Activated B cell treated with CpG ODN at 0.5 μM for 24 hours (primary cell): ENCODE measurements at regions not wholly inside any gene's neighbourhood (a gene's known extent, or its start where the extent isn't known, plus 50 kb on each side); places are given as distances from the start of the nearest gene placed in this dataset.

ENCODE experiments used
- ATAC-seq: fragments of 200-7000 bp; cut with Tn5 transposase; one replicate; pipeline ENCODE4 v1.10.0; 2021; ENCODE audit warnings: low read depth, mild to moderate bottlenecking, moderate library complexity
- CTCF ChIA-PET: fragments of 350-600 bp; sonication (Branson Sonifier 250); formaldehyde crosslinking; loops from one replicate; lab custom pipeline; 2021; ENCODE audit warnings: antibody characterized with exemption; lab: Charles Lee
- POLR2A ChIA-PET: fragments of 350-600 bp; sonication (Branson Sonifier 250); formaldehyde crosslinking; loops from one replicate; lab custom pipeline; 2021; ENCODE audit warnings: antibody characterized with exemption; lab: Charles Lee
- DNase-seq: peaks from one replicate; pipeline ENCODE4 v3.0.0; 2022
- H3K27ac Mint-ChIP-seq: one replicate; pipeline ENCODE4 v1.8.0; 2020; ENCODE audit warnings: mixed read lengths
- H3K27me3 Mint-ChIP-seq: one replicate; pipeline ENCODE4 v1.8.0; 2021; ENCODE audit warnings: mixed read lengths
- H3K36me3 Mint-ChIP-seq: one replicate; pipeline ENCODE4 v1.8.0; 2021; ENCODE audit warnings: low read depth, mixed read lengths
- H3K4me1 Mint-ChIP-seq: one replicate; pipeline ENCODE4 v1.8.0; 2021; ENCODE audit warnings: mixed read lengths
- H3K4me3 Mint-ChIP-seq: one replicate; pipeline ENCODE4 v1.8.0; 2020; ENCODE audit warnings: mild to moderate bottlenecking, mixed read lengths
- H3K9me3 Mint-ChIP-seq: one replicate; pipeline ENCODE4 v1.8.0; 2020; ENCODE audit warnings: mixed read lengths
- intact Hi-C: fragments of 100-400 bp; cut with micrococcal nuclease; formaldehyde crosslinking; loops from one replicate; pipeline ENCODE4 v1.15.1; 2024
- TF ChIP-seq, protein P1 (sequence below): fragments of 200-600 bp; IDR thresholded peaks from one replicate; pipeline ENCODE4 v1.8.0; 2022; ENCODE audit warnings: antibody characterized with exemption, mild to moderate bottlenecking

DNA sequence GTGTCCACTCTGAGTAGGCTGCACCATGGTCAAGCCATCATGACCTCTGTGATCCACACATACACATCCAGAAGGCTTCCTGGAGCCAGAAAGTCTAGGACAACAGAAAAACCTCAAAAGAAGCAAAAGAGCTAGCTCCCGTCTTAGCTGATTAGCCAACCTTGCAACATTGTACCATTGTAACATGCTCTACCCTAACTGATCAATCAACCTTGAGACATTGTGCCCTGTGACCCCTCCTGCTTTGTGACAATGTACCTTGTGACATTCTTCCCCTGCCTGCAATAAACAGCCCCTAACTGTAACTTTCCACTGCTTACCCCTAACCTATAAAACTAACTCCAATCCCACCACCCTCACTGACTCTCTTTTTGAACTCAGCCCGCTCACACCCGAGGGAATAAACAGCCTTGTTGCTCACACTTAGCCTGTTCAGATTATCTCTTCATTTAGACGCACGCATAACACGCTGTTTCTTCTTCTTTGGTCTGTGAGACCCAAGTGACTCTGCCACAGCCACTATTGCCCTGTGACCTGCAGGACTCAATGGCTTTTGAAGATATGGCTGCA lies 1104.6 kb downstream of the OTOL1 start:
- ChIA-PET CTCF (no interaction called here), POLR2A (no interaction called here)
- Mint-ChIP-seq H3K27me3 (no peaks in the 10 kb centered on the region), H3K36me3 (no peaks in the 10 kb centered on the region), H3K9me3 (peaks cover 6% of the 10 kb centered on the region), H3K27ac (no peak overlapping the region), H3K4me3 (no peak overlapping the region), H3K4me1 (no peaks in the 10 kb centered on the region)
- no peak for DNase-seq
- intact Hi-C loops: no loop called here
- ATAC-seq: no peak
- TF ChIP-seq, protein P1, sequence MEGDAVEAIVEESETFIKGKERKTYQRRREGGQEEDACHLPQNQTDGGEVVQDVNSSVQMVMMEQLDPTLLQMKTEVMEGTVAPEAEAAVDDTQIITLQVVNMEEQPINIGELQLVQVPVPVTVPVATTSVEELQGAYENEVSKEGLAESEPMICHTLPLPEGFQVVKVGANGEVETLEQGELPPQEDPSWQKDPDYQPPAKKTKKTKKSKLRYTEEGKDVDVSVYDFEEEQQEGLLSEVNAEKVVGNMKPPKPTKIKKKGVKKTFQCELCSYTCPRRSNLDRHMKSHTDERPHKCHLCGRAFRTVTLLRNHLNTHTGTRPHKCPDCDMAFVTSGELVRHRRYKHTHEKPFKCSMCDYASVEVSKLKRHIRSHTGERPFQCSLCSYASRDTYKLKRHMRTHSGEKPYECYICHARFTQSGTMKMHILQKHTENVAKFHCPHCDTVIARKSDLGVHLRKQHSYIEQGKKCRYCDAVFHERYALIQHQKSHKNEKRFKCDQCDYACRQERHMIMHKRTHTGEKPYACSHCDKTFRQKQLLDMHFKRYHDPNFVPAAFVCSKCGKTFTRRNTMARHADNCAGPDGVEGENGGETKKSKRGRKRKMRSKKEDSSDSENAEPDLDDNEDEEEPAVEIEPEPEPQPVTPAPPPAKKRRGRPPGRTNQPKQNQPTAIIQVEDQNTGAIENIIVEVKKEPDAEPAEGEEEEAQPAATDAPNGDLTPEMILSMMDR: no peak

DNA sequence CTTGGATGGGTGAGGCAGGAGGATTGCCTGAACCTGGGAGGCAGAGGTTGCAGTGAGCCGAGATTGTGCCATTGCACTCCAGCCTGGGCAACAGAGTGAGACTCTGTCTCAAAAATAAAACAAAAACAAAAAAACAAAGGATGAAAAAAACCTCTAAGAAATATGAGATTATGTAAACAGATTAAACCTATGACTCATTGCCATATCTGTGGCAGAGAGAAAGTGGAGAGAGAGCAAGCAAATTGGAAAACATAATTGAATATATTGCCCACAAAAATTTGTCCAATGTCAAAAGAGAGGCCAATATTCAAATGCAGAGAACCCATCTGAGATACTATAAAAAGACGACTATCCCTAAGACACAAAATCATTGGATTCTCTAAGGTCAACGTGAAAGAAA lies 1106.0 kb downstream of the OTOL1 start:
- no peak overlapping the region for H3K27ac Mint-ChIP-seq
- H3K4me3 Mint-ChIP-seq: no peak overlapping the region
- peaks cover 6% of the 10 kb centered on the region for H3K9me3 Mint-ChIP-seq
- CTCF ChIA-PET: no interaction called here
- intact Hi-C loops: no loop called here
- DNase-seq: no peak
- TF ChIP-seq, protein P1: no peak
- no peaks in the 10 kb centered on the region for H3K27me3 Mint-ChIP-seq
- no peaks in the 10 kb centered on the region for H3K36me3 Mint-ChIP-seq
- no peak for ATAC-seq
- POLR2A ChIA-PET: no interaction called here
- H3K4me1 Mint-ChIP-seq: no peaks in the 10 kb centered on the region

DNA sequence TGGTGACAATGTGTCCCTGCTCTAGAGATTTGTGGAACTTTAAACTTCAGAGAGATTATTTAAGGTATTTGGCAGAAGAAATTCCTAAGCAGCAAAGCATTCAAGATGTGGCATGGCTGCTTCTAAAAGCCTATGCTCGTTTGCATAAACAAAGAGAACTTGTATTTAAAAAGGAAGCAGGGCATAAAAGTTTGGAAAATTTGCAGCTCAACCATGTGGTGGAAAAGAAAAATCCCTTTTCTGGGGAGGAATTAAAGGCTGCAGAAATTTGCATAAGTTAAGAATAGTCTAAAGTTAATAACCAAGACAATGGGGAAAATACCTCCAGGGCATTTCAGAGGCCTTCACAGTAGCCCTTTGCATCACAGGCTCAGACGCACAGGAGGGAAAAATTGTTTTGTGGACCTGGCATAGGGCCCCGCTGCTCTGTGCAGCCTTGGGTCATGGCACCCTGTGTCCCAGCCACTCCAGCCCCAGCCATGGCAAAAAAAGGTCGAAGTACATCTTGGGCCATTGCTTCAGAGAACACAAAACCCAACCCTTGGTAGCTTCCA lies 1109.1 kb downstream of the OTOL1 start:
- Mint-ChIP-seq H3K4me3 (no peak overlapping the region), H3K36me3 (no peaks in the 10 kb centered on the region), H3K4me1 (no peaks in the 10 kb centered on the region), H3K27ac (no peak overlapping the region), H3K27me3 (no peaks in the 10 kb centered on the region), H3K9me3 (peaks cover 12% of the 10 kb centered on the region)
- ATAC-seq (no peak), DNase-seq (no peak)
- ChIA-PET POLR2A (no interaction called here), CTCF (no interaction called here)
- TF ChIP-seq, protein P1: no peak
- intact Hi-C loops: no loop called here

DNA sequence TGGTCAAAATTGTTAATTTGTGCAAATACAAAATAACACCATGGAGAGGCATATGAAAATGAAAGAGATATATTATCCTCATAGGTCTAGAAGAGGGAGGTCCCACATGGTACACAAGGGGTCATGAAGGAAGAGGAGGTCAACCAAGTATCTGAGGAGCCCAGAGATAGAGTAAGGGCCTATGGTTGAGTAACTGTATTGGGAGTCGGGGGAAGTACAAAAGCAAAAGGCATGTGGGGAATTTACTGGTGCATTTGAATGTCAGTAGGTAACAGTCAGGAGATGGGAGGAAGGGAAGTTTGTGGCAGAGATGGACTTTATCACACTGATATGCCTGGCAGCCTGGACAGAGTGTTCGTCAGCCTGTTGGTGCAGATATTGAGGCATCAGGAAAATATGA lies 1113.7 kb downstream of the OTOL1 start:
- ChIA-PET POLR2A (no interaction called here), CTCF (no interaction called here)
- Mint-ChIP-seq H3K4me1 (no peaks in the 10 kb centered on the region), H3K27ac (no peak overlapping the region), H3K9me3 (peaks cover 8% of the 10 kb centered on the region), H3K27me3 (no peaks in the 10 kb centered on the region), H3K36me3 (no peaks in the 10 kb centered on the region), H3K4me3 (no peak overlapping the region)
- DNase-seq (no peak), ATAC-seq (no peak)
- TF ChIP-seq, protein P1: no peak
- intact Hi-C loops: no loop called here

DNA sequence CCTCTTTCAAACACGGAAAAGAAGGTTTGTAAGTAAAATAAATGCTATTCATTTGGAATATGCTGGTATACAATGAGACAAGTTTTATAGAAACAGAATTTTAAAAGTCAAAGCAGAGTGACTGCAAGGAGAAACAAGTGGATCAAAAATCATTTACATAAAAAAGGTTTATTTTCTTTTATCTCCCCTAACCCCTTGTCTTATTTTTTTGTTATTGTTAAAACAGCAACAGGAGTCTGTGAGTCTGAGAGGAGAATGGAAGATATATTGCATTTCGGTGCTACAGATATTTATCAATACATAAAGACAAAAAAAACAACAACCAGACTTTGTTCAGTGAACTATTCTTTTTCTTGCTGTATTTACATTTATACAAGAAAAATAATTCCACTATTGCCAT lies 1116.4 kb downstream of the OTOL1 start:
- ChIA-PET POLR2A (no interaction called here), CTCF (no interaction called here)
- Mint-ChIP-seq H3K9me3 (peaks cover 6% of the 10 kb centered on the region), H3K4me1 (no peaks in the 10 kb centered on the region), H3K36me3 (no peaks in the 10 kb centered on the region), H3K4me3 (no peak overlapping the region), H3K27ac (no peak overlapping the region), H3K27me3 (no peaks in the 10 kb centered on the region)
- TF ChIP-seq, protein P1: no peak
- intact Hi-C loops: no loop called here
- DNase-seq: no peak
- no peak for ATAC-seq
